ENCODE measurements at regions not wholly inside any gene's neighbourhood (a gene's known extent, or its start where the extent isn't known, plus 50 kb on each side); places are given as distances from the start of the nearest gene placed in this dataset.

DNA sequence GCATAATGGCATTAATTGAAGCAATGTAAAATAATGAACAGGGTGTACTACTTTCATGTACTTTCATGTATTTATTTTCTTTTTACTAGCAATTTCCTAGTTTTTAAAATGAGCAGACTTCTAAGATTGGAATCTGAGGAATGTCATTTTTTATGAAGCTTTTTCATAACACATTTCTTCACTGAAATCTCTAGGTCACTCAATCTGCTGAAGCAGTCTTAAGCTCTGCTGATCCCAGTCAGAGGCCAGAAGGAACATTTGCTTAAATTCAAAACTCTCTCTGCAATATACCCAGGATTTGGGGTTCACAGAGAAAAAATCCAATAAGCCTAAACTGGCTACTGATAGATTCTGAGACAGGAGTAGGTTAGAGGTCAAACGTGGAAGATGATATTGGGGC, 73.6 kb upstream of the CNTN1 start:
- Histone ChIP-seq H3K23ac (ENCODE audit: low read length) (no peak overlapping the region), H4K5ac (ENCODE audit: low read length) (no peak overlapping the region), H3K27ac (ENCODE audit: low read depth, low read length) (no peak overlapping the region), H2BK120ac (ENCODE audit: low read depth, low read length) (no peak overlapping the region), H3K79me2 (ENCODE audit: control insufficient read depth, insufficient read depth, low read length) (no peaks in the 10 kb centered on the region), H3K36me3 (ENCODE audit: control insufficient read depth, insufficient read depth, low read length) (no peaks in the 10 kb centered on the region), H3K4ac (ENCODE audit: low read depth, low read length) (no peak overlapping the region), H3K27me3 (ENCODE audit: insufficient read depth, low read length, poor library complexity) (no peaks in the 10 kb centered on the region), H4K8ac (ENCODE audit: low read depth, low read length) (no peak overlapping the region), H3K4me1 (ENCODE audit: control insufficient read depth, low read depth, low read length) (no peaks in the 10 kb centered on the region), H3K9ac (ENCODE audit: low read length) (no peak overlapping the region), H3K56ac (ENCODE audit: low read length) (no peak overlapping the region), H3K79me1 (ENCODE audit: low read length) (no peaks in the 10 kb centered on the region), H3K4me3 (ENCODE audit: low read length) (no peak overlapping the region), H2BK15ac (replicated peaks; ENCODE audit: low read depth) (no peak overlapping the region), H3K4me2 (ENCODE audit: low read length) (no peak overlapping the region), H2BK5ac (ENCODE audit: low read length) (no peak overlapping the region), H3K18ac (ENCODE audit: low read length) (no peak overlapping the region), H2AK5ac (ENCODE audit: low read length) (no peak overlapping the region)
- DNase-seq, result no peak
- WGBS (ENCODE audit: extremely low coverage, insufficient coverage, low lambda C conversion rate), result no CpG with 5 or more reads among the region's 1 CpG

DNA sequence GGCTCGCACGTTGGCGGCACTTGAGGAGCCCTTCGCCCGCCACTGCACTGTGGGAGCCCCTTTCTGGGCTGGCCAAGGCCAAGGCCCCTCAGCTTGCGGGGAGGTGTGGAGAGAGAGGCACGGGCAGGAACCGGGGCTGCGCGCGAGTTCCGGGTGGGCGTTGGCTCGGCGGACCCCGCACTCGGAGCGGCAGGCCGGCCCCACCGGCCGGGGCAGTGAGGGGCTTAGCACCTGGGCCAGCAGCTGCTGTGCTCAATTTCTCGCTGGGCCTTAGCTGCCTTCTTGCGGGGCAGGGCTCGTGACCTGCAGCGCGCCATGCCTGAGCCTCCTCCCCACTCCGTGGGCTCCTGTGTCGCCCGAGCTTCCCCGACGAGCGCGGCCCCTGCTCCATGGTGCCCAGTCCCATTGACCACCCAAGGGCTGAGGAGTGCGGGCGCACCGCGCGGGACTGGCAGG, 71.6 kb upstream of the CNTN1 start:
- no peaks in the 10 kb centered on the region for H3K4me1 ChIP-seq (ENCODE audit: control insufficient read depth, low read depth, low read length)
- H3K4me3 ChIP-seq (ENCODE audit: low read length), result no peak overlapping the region
- H3K18ac ChIP-seq (ENCODE audit: low read length), result no peak overlapping the region
- H2BK120ac ChIP-seq (ENCODE audit: low read depth, low read length), result no peak overlapping the region
- H4K8ac ChIP-seq (ENCODE audit: low read depth, low read length), result no peak overlapping the region
- no peak overlapping the region for H3K27ac ChIP-seq (ENCODE audit: low read depth, low read length)
- H2BK15ac ChIP-seq (replicated peaks; ENCODE audit: low read depth), result no peak overlapping the region
- H2BK5ac ChIP-seq (ENCODE audit: low read length), result no peak overlapping the region
- H3K36me3 ChIP-seq (ENCODE audit: control insufficient read depth, insufficient read depth, low read length), result no peaks in the 10 kb centered on the region
- no peak overlapping the region for H3K23ac ChIP-seq (ENCODE audit: low read length)
- H3K79me2 ChIP-seq (ENCODE audit: control insufficient read depth, insufficient read depth, low read length), result no peaks in the 10 kb centered on the region
- H3K9ac ChIP-seq (ENCODE audit: low read length), result no peak overlapping the region
- H3K79me1 ChIP-seq (ENCODE audit: low read length), result no peaks in the 10 kb centered on the region
- no peak overlapping the region for H3K4me2 ChIP-seq (ENCODE audit: low read length)
- no peak overlapping the region for H3K4ac ChIP-seq (ENCODE audit: low read depth, low read length)
- DNase-seq, result no peak
- H4K5ac ChIP-seq (ENCODE audit: low read length), result no peak overlapping the region
- WGBS (ENCODE audit: extremely low coverage, insufficient coverage, low lambda C conversion rate), result no CpG with 5 or more reads among the region's 38 CpGs
- no peaks in the 10 kb centered on the region for H3K27me3 ChIP-seq (ENCODE audit: insufficient read depth, low read length, poor library complexity)
- H2AK5ac ChIP-seq (ENCODE audit: low read length), result no peak overlapping the region
- H3K56ac ChIP-seq (ENCODE audit: low read length), result no peak overlapping the region

DNA sequence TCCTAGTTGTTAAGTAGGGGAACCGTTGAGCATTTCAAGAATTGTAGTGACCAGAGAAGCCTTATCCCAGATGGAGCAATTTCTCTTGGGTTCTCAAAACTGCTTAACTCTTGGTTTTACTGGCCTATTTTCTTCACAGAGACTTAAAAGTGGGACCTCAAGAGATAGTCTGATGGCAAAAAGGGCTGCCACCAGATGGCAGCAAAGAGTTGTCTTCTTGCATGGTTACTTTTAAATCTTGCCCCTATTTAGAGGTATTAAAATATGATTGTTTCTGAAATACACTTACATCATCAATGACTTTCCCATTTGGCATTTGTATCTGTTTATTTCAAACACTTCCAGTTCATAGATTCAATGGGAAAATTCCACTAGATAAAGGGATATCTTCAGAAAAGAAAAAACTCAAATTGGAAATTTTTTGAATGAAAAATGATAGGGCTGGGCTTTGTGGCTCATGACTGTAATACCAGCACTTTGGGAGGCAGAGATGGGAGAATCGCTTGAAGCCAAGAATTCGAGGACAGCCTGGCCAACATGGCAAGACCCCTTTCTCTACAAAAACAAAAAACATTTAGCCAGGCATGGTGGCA, 69.9 kb upstream of the CNTN1 start:
- Histone ChIP-seq H3K36me3 (ENCODE audit: control insufficient read depth, insufficient read depth, low read length) (no peaks in the 10 kb centered on the region), H4K5ac (ENCODE audit: low read length) (no peak overlapping the region), H2BK15ac (replicated peaks; ENCODE audit: low read depth) (no peak overlapping the region), H3K27me3 (ENCODE audit: insufficient read depth, low read length, poor library complexity) (no peaks in the 10 kb centered on the region), H4K8ac (ENCODE audit: low read depth, low read length) (no peak overlapping the region), H3K9ac (ENCODE audit: low read length) (no peak overlapping the region), H3K79me2 (ENCODE audit: control insufficient read depth, insufficient read depth, low read length) (no peaks in the 10 kb centered on the region), H3K18ac (ENCODE audit: low read length) (no peak overlapping the region), H3K27ac (ENCODE audit: low read depth, low read length) (no peak overlapping the region), H3K79me1 (ENCODE audit: low read length) (no peaks in the 10 kb centered on the region), H3K4me2 (ENCODE audit: low read length) (no peak overlapping the region), H3K4me1 (ENCODE audit: control insufficient read depth, low read depth, low read length) (no peaks in the 10 kb centered on the region), H3K56ac (ENCODE audit: low read length) (no peak overlapping the region), H2AK5ac (ENCODE audit: low read length) (no peak overlapping the region), H3K4me3 (ENCODE audit: low read length) (no peak overlapping the region), H2BK5ac (ENCODE audit: low read length) (no peak overlapping the region), H3K4ac (ENCODE audit: low read depth, low read length) (no peak overlapping the region), H3K23ac (ENCODE audit: low read length) (no peak overlapping the region), H2BK120ac (ENCODE audit: low read depth, low read length) (no peak overlapping the region)
- peak; percentile 65 for DNase-seq
- no CpG with 5 or more reads among the region's 3 CpGs for WGBS (ENCODE audit: extremely low coverage, insufficient coverage, low lambda C conversion rate)

DNA sequence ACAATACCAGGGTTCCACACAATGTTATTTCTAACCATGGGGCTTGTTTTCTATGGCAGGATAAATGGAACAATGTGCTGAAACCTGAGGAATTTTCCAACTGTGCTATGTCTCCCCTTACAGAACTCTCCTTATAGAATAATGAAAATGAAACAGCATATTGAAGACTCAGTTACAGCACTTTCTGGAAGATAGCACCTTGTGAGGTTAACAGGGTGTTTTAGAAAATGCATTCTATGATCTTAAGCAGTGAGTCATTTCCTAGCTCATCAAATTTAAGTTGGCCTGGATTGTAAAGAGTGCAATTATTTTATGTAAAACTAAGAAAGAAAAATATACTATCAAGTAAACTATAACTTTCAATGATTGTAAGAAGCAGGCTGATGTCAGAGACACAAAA, 60.1 kb upstream of the CNTN1 start:
- H3K4ac ChIP-seq (ENCODE audit: low read depth, low read length), result no peak overlapping the region
- no peak overlapping the region for H3K18ac ChIP-seq (ENCODE audit: low read length)
- no peak overlapping the region for H3K4me2 ChIP-seq (ENCODE audit: low read length)
- no peak overlapping the region for H4K5ac ChIP-seq (ENCODE audit: low read length)
- no peaks in the 10 kb centered on the region for H3K79me2 ChIP-seq (ENCODE audit: control insufficient read depth, insufficient read depth, low read length)
- DNase-seq, result no peak
- no peak overlapping the region for H3K27ac ChIP-seq (ENCODE audit: low read depth, low read length)
- H4K8ac ChIP-seq (ENCODE audit: low read depth, low read length), result no peak overlapping the region
- H3K56ac ChIP-seq (ENCODE audit: low read length), result no peak overlapping the region
- H2BK5ac ChIP-seq (ENCODE audit: low read length), result no peak overlapping the region
- H2BK120ac ChIP-seq (ENCODE audit: low read depth, low read length), result no peak overlapping the region
- no peak overlapping the region for H3K9ac ChIP-seq (ENCODE audit: low read length)
- H2AK5ac ChIP-seq (ENCODE audit: low read length), result no peak overlapping the region
- no peak overlapping the region for H2BK15ac ChIP-seq (replicated peaks; ENCODE audit: low read depth)
- H3K27me3 ChIP-seq (ENCODE audit: insufficient read depth, low read length, poor library complexity), result no peaks in the 10 kb centered on the region
- no peaks in the 10 kb centered on the region for H3K79me1 ChIP-seq (ENCODE audit: low read length)
- no peak overlapping the region for H3K23ac ChIP-seq (ENCODE audit: low read length)
- H3K36me3 ChIP-seq (ENCODE audit: control insufficient read depth, insufficient read depth, low read length), result no peaks in the 10 kb centered on the region
- H3K4me3 ChIP-seq (ENCODE audit: low read length), result no peak overlapping the region
- no peaks in the 10 kb centered on the region for H3K4me1 ChIP-seq (ENCODE audit: control insufficient read depth, low read depth, low read length)

DNA sequence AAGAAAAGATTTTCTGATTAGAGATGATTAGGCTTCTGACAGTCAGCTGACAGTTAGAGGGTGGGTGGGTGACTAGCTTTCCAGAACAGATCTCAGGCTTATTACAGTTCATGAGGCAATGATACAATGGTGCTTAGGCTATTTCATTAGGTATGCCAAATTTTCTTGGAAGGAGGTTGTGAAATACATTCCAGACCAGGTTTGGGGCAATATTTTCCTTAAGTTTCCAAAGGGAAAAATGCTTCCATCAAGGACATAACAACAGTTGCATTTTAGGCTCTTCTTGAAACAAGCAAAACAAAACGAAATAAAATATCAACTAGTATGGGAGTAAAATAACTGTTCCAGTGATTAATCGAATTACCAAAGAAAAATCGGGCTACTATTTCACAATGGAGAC, 59.3 kb upstream of the CNTN1 start:
- Histone ChIP-seq H2AK5ac (ENCODE audit: low read length) (no peak overlapping the region), H4K8ac (ENCODE audit: low read depth, low read length) (no peak overlapping the region), H3K79me1 (ENCODE audit: low read length) (no peaks in the 10 kb centered on the region), H2BK15ac (replicated peaks; ENCODE audit: low read depth) (no peak overlapping the region), H3K4me3 (ENCODE audit: low read length) (no peak overlapping the region), H3K56ac (ENCODE audit: low read length) (no peak overlapping the region), H3K36me3 (ENCODE audit: control insufficient read depth, insufficient read depth, low read length) (no peaks in the 10 kb centered on the region), H3K79me2 (ENCODE audit: control insufficient read depth, insufficient read depth, low read length) (no peaks in the 10 kb centered on the region), H3K4me1 (ENCODE audit: control insufficient read depth, low read depth, low read length) (no peaks in the 10 kb centered on the region), H3K4me2 (ENCODE audit: low read length) (no peak overlapping the region), H2BK120ac (ENCODE audit: low read depth, low read length) (no peak overlapping the region), H3K27ac (ENCODE audit: low read depth, low read length) (no peak overlapping the region), H4K5ac (ENCODE audit: low read length) (no peak overlapping the region), H3K9ac (ENCODE audit: low read length) (no peak overlapping the region), H3K4ac (ENCODE audit: low read depth, low read length) (no peak overlapping the region), H3K23ac (ENCODE audit: low read length) (no peak overlapping the region), H3K27me3 (ENCODE audit: insufficient read depth, low read length, poor library complexity) (no peaks in the 10 kb centered on the region), H3K18ac (ENCODE audit: low read length) (no peak overlapping the region), H2BK5ac (ENCODE audit: low read length) (no peak overlapping the region)
- no peak for DNase-seq
- WGBS (ENCODE audit: extremely low coverage, insufficient coverage, low lambda C conversion rate), result no CpG with 5 or more reads among the region's 3 CpGs

DNA sequence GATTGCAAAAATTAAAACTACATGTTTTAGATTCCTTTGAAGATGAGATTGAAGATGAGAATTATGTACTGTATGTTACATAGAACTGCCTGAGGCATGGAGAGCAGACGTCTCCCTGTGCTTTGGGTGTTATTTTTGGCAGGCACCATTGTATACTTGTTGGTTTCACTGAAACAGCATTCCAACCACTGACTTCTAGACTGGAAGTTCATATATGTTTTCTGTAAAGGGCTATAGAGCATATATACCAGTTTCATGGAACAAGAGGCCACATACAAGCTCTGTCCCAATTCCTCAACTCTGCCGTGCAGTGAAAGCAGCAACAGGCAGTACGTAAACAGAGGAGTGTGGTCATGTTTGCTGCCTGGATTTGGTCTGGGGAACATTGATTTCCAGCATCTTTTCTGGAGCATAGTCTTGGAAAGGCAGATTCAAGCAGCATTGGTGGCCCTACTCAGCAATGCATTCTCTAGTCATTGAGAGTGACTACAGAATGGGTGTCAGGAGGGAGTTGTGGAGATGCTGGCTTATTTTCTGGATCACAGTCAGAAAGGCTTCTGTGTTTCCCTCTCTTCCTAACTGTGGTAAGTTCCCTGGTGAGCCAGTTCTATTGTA, 57.6 kb upstream of the CNTN1 start:
- Histone ChIP-seq H3K9ac (ENCODE audit: low read length) (no peak overlapping the region), H4K8ac (ENCODE audit: low read depth, low read length) (no peak overlapping the region), H3K79me2 (ENCODE audit: control insufficient read depth, insufficient read depth, low read length) (no peaks in the 10 kb centered on the region), H3K4me3 (ENCODE audit: low read length) (no peak overlapping the region), H3K4ac (ENCODE audit: low read depth, low read length) (no peak overlapping the region), H2BK5ac (ENCODE audit: low read length) (no peak overlapping the region), H2BK120ac (ENCODE audit: low read depth, low read length) (no peak overlapping the region), H3K4me2 (ENCODE audit: low read length) (no peak overlapping the region), H3K27ac (ENCODE audit: low read depth, low read length) (no peak overlapping the region), H4K5ac (ENCODE audit: low read length) (no peak overlapping the region), H3K56ac (ENCODE audit: low read length) (no peak overlapping the region), H2BK15ac (replicated peaks; ENCODE audit: low read depth) (no peak overlapping the region), H2AK5ac (ENCODE audit: low read length) (no peak overlapping the region), H3K27me3 (ENCODE audit: insufficient read depth, low read length, poor library complexity) (no peaks in the 10 kb centered on the region), H3K23ac (ENCODE audit: low read length) (no peak overlapping the region), H3K18ac (ENCODE audit: low read length) (no peak overlapping the region), H3K79me1 (ENCODE audit: low read length) (no peaks in the 10 kb centered on the region), H3K4me1 (ENCODE audit: control insufficient read depth, low read depth, low read length) (no peaks in the 10 kb centered on the region), H3K36me3 (ENCODE audit: control insufficient read depth, insufficient read depth, low read length) (no peaks in the 10 kb centered on the region)
- DNase-seq, result no peak
- WGBS (ENCODE audit: extremely low coverage, insufficient coverage, low lambda C conversion rate), result no CpG with 5 or more reads among the region's 3 CpGs

Measured in mesendoderm (in vitro differentiated cells).